GM18873 (cell line): ENCODE measurements at regions not wholly inside any gene's neighbourhood (a gene's known extent, or its start where the extent isn't known, plus 50 kb on each side); places are given as distances from the start of the nearest gene placed in this dataset.

Experiments
- ATAC-seq: cut with Tn5 transposase; IDR thresholded peaks from one replicate; pipeline ENCODE4 v1.9.1; 2021; ENCODE audit warnings: mild to moderate bottlenecking, moderate library complexity, moderate number of reproducible peaks; ENCODE audit not compliant: unreplicated experiment, low FRiP score

- no peak for ATAC-seq
Measured at GRCh38 chr2:185891403-185891802, 152.8 kb downstream of the FSIP2 start.

GRCh38 chr2:185891804-185892411, 153.3 kb downstream of the FSIP2 start:
- ATAC-seq = no peak

GRCh38 chr2:185892484-185892883, 153.9 kb downstream of the FSIP2 start:
- no peak for ATAC-seq

GRCh38 chr2:185894223-185894622, 155.6 kb downstream of the FSIP2 start:
- ATAC-seq = no peak

GRCh38 chr2:185895828-185896693, 157.5 kb downstream of the FSIP2 start:
- no peak for ATAC-seq

- ATAC-seq = no peak
Measured at GRCh38 chr2:185899366-185899765, 160.8 kb downstream of the FSIP2 start.

GRCh38 chr2:185919155-185919554, 180.6 kb downstream of the FSIP2 start:
- ATAC-seq = no peak

GRCh38 chr2:185921048-185921756, 182.6 kb downstream of the FSIP2 start:
- no peak for ATAC-seq

GRCh38 chr2:185934232-185934631, 195.6 kb downstream of the FSIP2 start:
- no peak for ATAC-seq

- no peak for ATAC-seq
Measured at GRCh38 chr2:185939858-185940257, 201.3 kb downstream of the FSIP2 start.

GRCh38 chr2:185942855-185943254, 204.3 kb downstream of the FSIP2 start:
- ATAC-seq = no peak

- no peak for ATAC-seq
Measured at GRCh38 chr2:185947722-185948121, 209.1 kb downstream of the FSIP2 start.

- ATAC-seq = no peak
Measured at GRCh38 chr2:185952100-185952499, 213.5 kb downstream of the FSIP2 start.

- no peak for ATAC-seq
Measured at GRCh38 chr2:185954389-185954788, 215.8 kb downstream of the FSIP2 start.

GRCh38 chr2:185955050-185955449, 216.4 kb downstream of the FSIP2 start:
- no peak for ATAC-seq

- no peak for ATAC-seq
Measured at GRCh38 chr2:185967335-185967734, 228.7 kb downstream of the FSIP2 start.

GRCh38 chr2:185970148-185970852, 231.7 kb downstream of the FSIP2 start:
- no peak for ATAC-seq

GRCh38 chr2:185978634-185979407, 240.2 kb downstream of the FSIP2 start:
- no peak for ATAC-seq

- no peak for ATAC-seq
Measured at GRCh38 chr2:185979546-185980071, 241.0 kb downstream of the FSIP2 start.

- no peak for ATAC-seq
Measured at GRCh38 chr2:185980944-185981343, 242.3 kb downstream of the FSIP2 start.
